ENCODE measurements at regions not wholly inside any gene's neighbourhood (a gene's known extent, or its start where the extent isn't known, plus 50 kb on each side); places are given as distances from the start of the nearest gene placed in this dataset.
A peak's percentile ranks its signal among the peaks of the same experiment; 100 is the strongest.

DNA sequence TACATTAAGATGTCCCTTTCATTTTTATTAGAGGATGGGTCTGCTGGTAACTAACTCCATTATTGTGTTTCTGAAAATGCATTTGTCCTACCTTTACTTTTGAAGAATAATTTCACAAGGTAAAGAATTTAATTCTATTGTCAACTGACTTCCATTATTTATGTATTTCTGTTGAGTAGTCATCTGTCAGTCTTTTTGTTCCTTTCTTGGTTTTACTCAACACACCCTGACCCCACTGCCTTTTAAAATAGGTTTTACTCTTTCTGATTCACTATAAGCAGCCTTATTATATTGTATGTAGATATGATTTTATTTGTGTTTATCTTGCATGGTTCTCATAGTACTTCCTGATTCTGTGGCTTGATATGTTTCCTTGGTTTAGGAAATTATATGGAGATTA lies 237.5 kb downstream of the TGFB2 start:
- no peak for DNase-seq

DNA sequence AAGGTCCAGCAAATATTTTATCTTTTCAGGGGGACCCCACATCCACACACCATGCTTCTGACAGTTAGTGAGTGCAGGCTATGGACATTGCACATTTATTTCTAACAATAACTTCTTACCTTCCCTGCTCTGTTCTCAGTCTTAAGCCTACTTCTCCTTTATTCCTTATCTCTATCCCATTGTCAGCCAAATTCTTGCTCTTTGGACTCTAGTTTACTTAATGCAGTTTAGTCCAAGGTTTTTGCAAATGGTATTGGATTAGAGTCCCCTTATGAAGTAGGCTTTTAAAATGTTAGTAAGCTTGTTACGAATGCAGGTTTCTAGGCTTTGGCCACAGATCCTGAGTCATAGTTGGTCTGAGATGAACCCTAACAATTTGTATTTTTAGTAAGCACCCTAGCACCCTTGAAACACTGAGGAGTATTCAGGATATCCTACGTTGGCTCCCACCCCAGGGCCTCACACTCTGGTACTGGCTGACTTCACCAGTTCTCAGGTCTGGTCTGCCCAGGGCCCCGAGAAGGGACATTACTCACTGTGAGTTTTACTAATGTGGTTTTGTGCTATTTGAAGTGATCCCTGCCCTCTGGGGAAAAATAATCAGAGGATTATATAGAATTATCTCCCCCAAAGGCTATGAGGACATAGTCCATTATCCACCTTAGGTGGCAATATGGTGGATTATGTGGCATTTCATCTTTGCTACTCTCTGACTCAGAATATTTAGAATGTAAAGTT lies 239.5 kb downstream of the TGFB2 start:
- DNase-seq: no peak

DNA sequence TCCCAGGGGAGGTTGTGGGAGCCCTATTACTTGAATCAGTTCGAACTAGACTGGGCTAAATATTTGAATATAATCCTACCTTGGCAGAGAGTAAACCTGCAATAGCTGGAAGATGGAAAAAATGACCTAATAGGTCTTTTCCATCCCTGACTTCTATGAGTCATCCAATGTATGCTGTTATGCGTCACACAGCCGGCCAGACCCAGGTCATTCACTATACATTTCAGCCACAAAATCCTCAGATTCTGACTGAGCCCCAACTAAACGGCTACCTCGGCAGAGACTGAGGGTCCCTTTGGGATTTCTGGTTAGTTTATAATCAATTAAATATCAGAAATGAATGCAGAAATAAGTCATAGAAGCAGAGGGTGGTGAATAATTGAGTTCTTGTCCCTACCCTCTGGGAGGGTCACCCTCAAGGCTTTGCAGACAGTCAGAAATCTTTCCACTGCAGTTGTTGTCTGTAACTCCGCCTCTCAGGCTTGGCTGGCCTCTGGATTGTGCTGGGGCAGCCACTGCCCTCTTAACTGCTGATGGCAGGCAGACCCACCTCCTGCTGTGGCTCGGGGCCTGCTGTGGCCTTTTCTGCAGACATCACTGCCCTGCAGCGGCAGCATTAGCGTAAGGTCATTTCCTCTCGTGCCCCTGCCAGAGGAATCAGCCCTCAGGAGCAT lies 240.5 kb downstream of the TGFB2 start:
- DNase-seq: peak; percentile 76

DNA sequence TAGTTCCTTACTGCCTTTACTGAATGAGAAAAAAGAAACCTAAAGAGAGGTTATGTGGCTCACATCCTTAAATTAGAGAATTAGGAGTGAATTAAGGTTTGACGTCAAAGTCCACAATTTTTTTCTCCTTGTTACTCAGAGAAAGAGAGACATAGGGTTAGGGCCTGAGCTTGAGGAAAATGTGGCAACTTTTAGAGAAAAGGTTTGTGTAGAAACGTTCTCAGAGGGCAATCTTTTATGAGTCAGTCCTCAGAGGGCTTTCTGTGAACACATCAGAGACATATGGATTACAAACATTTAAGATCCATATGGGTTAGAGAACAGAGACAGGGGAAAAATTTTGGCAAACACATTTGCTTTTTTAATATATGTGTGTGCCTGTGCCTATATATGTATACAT lies 242.8 kb downstream of the TGFB2 start:
- no peak for DNase-seq

DNA sequence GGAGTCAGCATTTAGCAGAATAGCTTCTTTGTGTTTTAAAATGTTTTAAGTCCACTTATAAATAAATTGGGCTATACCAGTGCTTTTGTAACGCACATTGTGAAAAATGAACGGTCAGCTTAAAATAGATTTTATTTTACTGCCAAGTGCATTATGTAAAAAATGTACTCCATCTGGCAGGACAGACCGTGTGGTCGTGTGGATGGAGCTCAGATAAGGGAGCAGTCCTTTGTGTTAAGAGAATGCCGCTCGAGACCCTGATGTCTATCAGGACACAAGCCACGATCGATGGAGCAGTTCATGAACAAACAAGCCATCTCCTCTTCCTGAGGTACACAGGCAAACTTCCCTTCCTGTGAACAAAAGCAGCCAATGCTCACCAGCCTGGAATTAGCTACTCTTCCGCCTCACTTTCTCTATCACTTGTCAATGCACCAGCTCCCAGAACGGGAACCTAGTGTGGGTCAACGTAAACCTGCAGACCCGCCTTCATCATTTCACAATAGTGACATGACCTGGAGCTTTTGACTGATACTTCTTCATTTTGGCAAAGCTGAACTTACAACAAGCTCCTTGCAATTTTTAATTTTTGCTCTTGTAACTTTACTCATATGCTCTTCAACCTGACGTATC lies 243.5 kb downstream of the TGFB2 start:
- DNase-seq: peak; percentile 13

DNA sequence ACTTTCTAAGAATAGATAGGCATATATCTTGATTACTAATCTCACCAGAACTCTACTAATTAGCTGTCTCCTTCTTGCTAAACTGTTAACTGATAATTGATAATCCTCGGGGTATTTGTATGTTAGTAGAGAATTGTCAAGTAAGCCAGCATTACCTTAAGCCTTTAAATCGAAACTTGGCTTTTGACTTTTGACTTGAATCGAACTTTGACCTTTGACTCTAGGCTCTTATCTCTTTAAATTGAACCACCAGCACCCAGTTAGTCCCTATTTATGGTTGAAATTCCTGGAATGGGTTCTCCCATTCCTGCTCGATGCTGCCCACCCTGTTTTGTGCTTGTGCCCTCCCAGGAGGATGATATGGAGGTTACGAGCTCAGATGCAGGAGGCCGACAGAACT lies 244.4 kb downstream of the TGFB2 start:
- no peak for DNase-seq

DNA sequence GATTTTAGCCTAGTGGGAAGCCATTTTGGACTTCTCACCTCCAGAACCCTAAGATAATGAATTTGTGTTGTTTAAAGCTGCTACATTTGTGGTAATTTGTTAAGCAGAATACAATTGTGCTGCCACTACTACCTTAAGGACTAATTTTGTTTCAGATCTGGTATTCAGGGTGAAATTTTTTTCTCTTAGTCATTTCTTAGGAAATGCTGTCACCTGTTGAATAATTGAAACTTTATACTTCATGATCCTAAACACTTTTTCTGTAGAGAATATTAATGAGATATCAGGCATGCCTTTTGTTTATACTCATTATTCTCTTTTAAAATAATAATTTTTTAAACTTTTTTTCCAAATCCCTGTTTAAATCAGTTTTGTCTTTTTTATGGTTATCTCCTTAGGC lies 246.8 kb downstream of the TGFB2 start:
- DNase-seq: peak; percentile 15

DNA sequence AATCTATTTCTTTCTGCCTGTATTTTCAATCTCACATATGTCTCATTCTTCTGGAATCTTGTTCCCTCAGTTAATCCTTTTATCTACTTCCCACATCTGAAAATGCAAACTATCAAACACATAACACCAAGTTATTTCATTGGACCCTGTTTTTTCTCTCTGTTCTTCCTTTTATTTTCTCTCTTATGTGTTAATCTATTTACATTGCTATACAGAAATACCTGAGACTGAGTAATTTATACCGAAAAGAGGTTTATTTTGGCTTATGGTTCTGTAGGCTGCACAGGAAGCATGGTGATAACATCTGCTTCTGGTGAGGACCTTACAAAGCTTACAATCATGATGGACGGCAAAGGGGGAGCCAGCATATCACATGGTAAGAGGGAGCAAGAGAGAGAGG lies 247.6 kb downstream of the TGFB2 start:
- peak; percentile 58 for DNase-seq

DNA sequence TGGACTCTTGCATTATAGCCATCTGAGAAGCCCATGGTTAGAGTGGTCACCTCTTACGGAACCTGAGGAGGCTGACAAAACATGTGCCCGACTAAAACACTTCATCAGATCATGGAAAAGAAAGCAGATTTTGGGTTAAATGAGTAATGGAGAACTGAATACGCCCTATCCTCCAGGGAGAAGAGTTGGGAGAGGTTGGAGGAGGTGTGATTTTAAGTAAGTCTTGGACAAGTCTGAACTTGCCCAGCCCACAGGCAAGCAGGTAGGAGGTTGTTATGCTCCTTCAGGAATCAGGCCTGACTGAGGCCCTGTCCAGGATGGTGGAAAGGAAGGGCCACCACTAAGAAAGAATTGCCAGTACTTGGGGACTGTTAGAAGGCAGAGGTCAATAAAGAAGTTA lies 255.8 kb downstream of the TGFB2 start:
- DNase-seq: no peak

DNA sequence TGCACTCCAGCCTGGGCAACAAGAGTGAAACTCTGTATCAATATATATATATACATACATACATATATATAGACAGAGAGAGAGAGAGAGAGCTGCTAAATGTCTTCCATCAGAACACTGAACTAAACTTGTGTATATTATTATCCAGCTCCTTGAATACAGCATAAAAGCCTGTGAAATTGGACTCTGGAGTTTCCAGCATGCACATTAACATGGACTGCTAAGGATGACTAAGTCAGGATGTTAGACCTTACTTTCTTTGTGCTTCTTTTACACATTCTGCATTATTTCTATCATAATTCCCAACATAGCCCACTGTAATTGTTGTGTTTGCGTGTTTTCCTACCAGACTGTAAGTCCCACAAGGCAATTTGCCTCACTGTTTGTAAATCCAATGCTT lies 259.1 kb downstream of the TGFB2 start:
- no peak for DNase-seq

DNA sequence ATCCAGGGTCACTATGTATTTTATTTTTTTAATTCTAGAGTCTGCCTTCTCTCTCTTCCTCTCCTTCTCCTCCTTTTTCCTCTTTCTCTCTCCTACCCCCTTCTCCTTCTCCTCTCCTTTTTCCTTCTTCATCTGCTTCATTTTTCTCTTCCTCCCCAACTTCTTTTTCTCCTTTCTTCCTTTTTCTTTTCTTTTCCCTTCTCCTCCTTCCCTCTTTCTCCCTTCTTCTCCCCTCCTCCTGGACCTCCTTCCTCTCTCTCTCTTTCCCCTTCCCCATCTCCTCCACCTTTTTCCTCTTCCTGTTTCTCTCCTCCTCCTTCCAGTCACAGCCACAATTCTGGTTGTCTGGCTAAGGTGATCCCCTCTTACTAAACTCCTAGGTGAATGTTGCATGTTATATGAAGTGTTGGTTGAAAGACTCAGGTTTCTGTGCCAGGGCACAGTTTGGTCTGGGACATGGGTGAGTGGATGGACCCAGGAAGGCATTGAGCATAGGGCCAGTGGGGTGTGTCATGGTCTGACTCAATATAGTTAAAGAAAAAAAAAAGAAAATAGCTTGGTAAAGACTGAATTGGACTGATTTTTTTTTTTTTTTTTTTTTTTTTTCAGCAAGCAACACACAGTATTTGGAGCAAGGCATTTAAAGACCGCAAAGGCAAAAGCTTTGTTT lies 266.9 kb downstream of the TGFB2 start:
- DNase-seq: no peak

DNA sequence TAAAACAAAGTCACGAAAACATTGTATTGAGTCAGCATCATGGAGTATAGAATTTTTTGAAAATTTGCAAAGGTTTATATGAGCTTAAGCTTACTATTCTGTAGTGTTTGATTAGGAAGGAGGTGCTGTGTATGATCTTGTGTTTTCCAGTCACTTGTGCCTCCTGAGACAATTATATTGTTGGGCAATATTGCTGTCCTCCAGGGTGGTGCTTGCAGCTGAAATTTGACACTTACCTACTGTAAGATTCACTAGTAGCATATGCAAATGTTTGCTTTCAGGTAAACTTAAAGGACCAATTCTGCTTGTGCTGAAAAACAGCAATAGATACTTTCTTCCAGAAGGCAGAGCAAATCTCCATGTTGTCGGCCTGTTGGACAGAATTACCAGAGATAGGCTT lies 268.0 kb downstream of the TGFB2 start:
- DNase-seq: no peak

DNA sequence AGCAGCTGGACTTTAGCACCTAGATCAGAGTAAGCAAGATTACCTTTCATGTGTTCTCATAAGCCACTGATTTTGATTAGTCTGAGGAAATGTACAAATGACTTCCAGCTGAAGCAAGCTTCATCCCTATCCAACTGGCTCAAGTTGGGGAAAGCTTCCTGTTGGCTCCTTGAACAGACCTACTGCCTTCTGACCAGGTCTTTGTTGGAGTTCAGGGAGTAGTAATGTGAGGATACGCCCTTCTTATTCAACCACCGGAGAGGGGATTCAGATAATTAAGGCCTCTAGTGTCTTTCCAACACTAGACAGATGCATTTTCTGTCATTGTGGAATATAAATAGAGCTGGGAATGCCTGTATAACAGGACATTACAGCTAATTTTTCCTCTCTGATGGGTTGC lies 268.9 kb downstream of the TGFB2 start:
- DNase-seq: no peak

DNA sequence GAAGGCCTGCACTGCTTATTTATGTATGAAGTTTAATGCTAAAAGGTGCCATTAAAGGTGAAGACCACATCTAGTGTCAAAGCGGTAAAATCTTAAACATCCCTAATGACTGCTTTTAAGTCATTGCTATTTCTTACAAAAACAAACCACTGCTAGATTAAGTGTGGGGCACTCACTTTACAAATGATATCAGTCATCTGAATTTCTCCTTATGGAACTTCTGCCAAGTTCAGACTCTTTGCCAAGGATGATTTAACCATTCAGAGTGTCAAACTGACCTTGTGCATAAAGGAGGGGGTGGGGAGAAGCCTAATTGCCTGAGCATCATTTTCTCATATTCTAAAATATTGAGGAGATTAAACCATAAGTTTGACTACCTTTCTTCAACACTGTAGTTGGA lies 271.5 kb downstream of the TGFB2 start:
- peak; percentile 2 for DNase-seq

DNA sequence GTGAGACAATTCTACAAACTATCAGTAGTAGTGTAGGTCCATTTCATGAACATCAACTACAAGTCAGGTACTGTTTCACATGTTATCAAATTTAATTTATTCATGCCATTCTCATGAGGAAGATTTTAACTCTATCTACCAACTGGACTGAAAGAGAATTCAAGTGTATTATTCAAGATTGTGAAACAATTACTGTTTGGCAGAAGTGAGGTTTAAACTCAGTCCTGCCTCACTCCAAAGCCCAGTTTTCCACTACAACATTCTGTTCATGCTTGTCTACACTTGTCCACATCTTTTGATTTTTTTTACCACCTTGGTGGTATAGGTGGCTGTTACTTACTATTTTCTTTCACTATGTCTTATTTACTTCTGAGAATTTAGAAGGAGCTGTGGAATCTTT lies 272.9 kb downstream of the TGFB2 start:
- no peak for DNase-seq

DNA sequence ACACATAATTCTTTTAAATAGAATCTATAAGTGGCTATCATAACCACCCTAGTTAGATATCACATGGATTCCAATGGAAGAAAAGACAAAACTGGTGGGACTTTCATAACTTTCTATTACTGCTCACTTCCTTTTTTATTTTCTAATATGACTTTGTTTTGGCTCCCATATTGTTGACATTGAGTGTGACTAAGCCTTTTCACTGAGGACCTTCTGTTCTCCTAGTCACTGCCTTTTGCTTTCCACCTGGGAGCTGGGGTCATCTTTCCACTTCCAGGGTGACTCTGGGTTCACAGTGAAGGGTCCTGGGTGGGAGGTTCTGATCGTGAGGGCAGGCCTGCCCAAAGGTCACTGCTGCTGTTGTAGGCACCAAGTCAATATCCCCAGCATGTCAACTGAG lies 275.8 kb downstream of the TGFB2 start:
- peak; percentile 28 for DNase-seq

DNA sequence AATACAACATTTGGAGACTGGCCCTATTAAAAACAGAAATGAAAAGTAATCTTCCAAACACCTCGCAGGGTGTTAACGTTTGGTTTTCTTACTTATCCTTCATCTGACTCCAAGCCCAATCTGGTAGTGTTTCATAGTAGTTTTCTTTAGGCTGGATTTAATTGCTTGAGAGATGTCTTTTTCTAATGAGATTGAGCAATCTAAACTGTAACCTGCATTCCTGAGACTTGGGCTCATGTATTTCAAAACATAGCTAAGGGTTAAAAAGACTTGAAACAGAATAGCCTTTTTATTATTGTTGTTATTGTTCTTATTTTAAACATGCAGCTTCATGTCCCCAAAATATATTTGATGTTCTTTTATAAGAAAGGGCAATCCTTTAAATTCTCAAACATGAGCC lies 278.9 kb downstream of the TGFB2 start:
- DNase-seq: no peak

DNA sequence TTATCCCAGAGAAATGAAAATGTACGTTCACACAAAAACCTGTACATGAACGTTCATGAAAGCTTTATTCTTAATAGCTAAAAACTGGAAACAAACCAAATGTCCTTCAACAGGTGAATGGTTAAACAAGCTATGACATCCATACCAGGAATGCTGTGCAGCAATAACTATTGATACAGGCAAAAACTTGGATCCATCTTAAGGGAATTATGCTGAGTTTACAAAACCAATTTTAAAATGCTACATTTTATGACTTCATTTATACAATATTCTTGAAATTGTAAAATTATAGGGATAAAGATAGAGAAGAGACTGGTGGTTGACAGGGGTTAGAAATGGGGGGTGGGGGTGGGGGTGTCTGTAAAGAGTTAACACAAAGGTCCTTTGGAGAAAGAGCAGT lies 280.3 kb downstream of the TGFB2 start:
- no peak for DNase-seq

DNA sequence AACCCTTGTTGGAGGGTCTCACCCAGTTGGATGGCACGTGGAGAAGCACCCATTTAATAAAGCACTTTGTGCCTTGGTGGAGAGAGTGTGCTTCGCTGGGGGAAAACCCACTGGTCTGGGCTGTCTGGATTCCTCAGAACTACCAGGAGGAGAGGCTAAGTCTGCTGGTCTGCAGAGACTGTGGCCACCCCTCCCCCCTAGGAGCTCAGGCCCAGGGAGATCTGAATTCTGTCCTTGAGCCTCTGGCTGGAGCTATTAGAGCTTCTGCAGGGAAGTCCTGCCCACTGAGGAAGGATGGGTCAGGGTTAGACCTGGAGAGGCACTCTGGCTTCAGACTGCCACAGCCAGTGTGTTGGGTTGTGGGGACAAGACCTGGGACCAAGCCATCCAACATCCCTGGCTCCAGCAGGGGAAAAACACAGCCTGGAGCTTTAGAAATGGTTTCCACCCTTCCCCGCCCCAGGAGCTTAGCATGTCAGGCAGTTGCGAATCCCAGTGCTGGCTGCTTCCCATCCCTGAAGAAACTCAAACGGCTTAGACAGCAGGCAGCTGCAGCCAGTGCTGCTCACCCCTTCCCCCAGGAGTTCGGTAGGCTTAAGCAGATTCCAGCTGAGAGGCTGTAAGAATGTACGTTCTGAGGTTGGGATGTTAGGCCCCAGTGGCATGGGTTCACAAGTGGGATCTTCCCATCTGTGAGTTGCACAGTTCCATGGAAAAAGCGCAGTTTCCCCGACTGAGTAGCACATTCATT lies 288.3 kb downstream of the TGFB2 start:
- no peak for DNase-seq

DNA sequence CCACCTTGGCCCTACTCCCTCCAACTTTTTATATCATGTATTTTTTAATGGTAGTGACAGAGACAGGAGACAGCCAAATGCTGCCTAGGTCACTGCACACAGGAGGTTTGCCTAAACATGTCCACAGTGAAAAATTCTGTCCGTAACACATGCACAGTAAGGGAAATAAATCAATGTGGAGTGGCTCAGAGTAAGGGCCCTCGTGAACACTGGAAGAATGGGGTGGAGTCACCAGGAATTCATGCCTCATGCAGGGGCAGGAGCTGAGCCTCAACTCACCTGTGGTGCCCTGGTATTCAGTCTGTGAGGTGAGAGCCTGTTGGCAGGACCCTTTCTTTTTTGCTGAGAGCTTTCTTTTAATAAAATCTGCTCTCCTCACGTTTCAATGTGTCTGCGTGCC lies 289.1 kb downstream of the TGFB2 start:
- no peak for DNase-seq

DNA sequence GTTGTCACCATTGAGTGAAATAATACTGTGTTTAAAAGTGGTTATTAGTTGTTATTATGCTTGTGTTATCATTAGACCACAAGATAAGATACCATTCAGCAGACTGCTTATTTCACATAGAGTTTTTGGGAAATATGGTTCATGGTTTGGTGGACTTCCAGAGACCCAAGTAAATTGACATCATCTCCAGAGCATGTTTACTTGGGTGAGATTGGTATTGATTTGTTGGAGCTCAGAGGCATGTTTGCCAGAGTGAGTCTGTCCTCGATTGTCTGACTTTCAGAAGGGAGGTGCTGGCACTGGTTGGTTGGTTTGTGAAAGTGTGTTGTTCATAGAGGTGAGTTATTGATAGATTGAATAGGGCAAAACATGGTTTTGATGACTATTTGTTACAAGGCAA lies 291.4 kb downstream of the TGFB2 start:
- DNase-seq: no peak

DNA sequence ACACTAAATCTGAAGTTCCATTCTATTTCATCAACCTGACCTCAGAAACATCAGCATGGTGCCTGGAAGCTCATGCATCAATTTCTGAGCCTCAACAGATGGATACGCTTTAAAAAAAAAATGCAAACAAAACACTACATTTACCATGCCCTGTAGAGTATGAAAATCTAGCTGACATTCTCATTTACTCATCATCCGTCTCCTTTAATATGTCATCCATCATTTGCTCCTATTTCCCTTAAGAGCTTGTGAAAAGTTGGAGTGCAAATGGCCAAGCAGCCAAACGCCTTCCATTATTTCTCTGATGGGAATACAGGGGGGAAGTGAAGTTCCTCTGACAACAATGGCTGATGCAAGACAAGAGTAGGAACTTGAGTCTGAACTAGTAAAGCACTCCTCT lies 295.0 kb downstream of the TGFB2 start:
- DNase-seq: no peak
